Amygdala (tissue), 56 donors: ENCODE measurements at regions not wholly inside any gene's neighbourhood (a gene's known extent, or its start where the extent isn't known, plus 50 kb on each side); places are given as distances from the start of the nearest gene placed in this dataset.
A peak's percentile ranks its signal among the peaks of the same experiment; 100 is the strongest.

Experiments
- DNase-seq, 56 donors: peaks; one replicate each; lab custom pipeline; 2025; lab: John Stamatoyannopoulos, UW

DNA sequence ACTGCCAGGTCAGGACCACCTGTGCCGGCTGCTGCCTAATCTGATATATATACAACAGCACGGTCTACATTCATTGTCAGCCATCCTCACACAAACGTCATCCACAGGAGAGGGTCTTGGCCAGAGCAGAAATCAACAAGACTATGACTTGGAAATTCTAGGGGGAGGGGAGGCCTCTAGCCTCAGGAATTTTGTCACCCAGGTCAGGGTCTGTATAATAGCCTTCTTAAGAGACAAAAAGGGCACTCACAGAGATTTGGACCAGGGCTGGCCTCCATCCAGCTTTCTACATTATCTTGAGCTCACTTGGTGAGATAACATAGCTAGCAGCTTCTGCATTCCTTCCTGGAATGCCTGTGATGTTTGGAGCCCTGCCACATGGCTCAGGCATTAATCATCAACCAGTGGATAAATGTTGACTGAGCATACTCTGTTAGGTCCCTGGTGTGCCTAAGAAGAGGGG is 50.4 kb upstream of the CTIF start:
- no peak for DNase-seq

DNA sequence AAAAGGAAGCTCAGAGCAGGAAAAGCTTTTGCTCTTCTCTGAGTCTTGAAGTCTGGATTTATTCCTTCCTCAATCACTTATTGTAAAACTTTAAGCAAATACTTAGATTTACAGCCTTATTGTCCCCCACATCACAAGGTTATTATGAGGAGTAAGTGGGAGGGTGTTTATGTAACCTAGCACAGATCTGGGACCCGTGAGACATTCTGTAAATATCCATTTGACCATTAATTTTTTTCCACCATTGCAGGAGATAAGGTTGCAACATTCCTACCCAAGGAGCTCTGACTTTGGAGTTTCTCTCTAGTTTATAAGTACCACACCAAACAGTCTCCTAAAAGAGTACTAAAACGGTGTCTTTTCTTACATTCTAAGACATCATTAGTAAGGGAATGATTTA is 52.1 kb upstream of the CTIF start:
- DNase-seq, result no peak

DNA sequence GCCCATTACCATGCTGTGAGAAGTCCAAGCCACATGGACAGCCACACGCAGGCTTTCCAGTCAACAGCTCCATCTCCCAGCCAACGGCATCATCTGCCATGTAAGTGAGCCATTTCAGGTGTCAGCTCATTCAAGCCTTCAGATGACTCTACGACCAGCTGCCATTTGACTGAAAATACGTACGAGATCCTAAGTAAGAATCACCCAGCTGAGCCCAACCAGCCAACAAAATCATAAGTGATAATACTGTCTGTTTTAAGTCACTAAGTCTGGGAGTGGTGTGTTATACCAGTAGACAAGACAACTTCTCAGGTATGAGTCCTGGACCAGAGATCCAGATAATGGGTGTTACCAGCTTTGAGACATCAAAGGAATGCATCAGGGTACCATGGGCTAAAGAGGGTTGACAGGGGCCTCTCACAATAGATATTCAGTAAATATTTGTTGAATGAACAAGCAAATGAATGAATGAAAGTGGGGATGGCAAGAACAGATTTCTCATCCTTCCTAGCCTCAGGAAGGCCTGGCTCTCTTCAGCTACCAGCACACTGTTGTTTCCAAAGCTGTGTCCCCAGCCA is 52.9 kb upstream of the CTIF start:
- no peak for DNase-seq

DNA sequence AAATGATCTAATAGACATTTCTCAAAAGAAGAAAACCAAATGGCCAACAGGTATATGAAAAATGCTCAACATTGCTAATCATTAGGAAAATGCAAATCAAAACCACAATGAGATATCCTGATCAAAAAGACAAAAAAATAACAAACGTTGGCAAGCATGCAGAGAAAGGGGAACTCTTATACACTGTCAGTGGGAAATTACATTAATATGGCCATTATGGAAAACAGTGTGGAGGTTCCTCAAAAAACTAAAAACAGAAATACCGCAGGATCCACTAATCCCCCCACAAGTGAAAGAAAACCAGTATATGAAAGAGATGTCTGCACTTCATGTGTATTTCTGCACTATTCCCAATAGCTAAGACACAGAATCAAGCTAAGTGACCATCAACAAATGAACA is 57.7 kb upstream of the CTIF start:
- no peak for DNase-seq

DNA sequence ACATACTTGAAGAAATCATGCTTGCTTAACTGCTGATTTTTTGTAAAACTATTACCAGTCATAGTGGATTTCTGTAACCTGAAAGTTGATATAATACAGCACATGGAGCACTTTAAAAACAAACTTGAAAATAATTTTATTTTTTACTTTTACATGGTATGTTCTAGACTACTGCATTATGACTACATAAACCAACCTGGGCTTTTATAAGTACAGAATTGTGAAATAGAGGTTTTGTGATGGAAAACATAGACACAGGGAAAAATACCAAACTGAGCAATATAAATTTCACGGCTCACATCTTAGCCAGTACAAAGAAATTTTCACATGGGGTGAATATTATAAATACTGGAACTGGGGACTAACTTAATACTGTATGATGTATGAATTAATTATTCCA is 59.3 kb upstream of the CTIF start:
- DNase-seq, result no peak

DNA sequence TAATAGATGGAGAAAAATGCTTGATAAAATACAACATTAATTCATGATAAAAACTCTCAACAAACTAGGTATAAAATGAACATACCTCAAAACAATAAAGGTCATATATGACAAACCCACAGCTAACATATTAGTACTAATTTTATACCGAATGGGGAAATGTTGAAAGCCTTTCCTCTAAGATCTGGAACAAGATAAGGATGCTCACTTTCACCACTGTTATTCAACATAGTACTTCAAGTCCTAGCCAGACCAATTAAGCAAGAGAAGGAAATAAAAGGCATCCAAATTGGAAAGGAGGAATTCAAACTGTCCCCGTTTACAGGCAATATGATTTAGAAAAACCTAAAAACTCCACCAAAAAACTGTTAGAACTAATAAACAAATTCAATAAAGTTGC is 61.5 kb upstream of the CTIF start:
- no peak for DNase-seq

DNA sequence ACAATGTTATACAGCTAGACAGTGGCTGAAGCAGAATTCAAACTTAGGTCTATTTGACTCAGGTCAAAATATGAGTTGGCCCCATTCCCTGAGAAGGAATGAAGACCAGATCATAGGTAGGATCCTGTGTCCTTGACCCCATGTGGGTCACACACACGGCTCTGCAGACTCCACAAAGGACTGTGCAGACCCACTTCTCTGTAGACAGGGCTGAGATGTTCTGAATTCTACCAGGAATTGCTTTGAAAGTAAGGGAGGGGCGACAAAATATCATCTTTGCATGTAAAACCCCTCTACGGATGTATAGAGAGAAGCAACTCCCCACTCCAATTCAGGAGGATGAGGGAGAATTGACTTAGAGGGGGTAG is 62.3 kb upstream of the CTIF start:
- DNase-seq, result no peak

DNA sequence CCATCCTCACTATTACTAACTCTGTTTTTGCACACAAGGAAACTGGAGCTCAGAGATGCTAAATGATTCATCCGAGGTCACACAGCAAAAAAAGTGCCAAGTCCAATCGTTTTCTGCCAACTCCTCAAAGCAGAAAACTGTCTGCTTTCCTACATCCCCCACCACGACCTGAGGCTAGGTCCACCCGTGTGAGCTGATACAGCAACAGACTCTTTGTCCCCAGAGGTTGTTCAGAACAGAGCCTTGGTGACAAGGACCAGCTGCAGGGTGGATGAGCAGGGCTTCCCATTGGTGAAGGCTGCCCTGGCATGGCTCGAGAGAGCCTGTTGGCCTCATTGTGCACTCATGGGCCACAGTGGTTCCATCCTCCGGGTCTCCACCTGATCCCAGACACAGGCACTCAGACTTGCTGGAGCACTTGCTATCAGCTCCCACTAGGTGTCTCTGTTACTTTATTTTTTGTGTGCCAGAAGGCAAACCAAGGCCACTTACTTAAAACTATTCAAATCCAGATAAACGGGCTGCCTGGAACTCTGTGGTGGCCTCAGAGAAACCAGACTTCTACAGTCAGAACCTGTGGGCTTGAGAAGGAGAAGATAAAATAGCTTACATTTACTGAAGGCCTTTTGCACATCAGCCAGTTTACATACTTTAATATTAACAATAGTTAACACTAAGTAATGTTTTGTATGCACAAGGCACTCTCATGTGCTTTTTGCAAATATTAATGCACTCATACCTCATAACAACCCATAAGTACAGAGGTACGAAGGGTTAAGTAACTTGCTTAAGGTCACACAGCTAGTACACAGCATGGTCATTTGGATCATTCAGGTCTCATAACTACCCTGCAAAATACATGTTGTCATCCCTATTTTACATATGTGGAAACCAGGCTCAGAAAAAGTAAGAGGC is 62.9 kb upstream of the CTIF start:
- DNase-seq, result peak in 35 of 56 donors; percentile 9 to 79 (median 30)

DNA sequence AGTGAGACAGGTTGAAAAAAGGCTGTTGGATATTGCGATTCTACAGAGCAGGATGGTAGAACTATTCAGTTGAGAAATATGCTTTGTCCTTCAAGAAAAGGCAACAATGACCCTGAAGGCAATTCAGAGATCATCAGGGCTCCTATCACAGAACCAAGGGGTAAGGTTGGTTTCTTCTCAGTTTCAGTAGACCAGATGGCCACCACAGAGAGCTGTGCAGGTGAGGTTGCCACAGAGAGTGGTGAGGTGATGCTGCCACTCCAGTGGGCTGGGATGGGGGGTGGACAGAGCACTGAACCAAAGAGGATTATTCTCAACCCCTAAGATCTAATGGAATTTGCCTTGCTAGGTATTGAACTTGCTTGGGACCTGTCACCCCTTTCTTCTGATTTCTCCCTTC is 64.6 kb upstream of the ZBTB7C start:
- no peak for DNase-seq

DNA sequence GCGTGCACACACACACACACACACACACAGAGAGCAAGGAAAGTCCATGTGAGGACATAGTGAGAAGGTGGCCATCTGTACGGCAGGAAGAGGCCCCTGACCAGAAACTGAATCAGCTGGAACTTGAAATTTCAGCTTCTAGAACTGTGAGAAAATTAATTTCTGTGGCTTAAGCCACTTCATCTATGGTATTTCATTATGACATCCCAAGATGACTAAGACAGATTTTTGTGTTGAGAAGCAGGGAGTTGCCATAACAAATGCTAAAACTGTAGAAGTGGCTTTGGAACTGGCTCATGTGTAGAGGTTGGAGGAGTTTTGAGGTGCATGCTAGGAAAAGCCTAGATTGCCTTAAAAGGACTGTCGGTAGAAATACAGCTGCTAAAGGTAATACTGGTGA is 63.4 kb upstream of the ZBTB7C start:
- DNase-seq, result no peak

DNA sequence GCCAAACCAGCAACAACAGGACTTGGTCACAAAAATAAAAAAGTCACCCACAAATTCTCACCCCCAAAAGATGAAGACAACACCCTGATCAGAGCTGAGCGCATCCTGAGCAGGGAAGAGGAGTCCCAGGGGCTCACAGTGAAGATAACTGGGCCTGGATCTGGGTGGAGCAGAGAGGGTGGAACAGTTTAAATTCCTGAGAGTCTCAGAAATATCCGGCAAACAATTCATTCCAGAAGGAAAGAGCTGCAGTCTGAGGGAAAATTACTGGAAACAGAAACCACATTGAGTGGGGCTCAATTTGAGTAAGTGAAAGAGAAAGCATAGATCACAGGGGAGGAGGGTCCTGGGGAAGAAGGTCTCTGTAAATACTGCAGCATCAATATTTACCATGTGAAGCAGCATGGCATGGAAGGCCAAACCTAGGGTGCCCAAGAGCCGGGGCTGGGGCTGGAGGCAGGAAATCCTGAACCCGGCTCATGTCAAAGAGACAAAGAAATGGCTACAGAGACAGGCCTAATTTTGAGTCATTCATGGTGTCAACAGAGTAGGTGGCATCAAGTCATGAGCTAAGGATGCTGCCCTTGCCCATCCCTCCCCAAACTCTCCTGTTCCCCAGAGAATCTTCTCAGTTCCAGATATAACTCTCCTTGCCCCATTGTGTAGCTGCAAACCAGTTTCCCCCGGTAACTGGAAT is 61.4 kb upstream of the ZBTB7C start:
- DNase-seq, result no peak

DNA sequence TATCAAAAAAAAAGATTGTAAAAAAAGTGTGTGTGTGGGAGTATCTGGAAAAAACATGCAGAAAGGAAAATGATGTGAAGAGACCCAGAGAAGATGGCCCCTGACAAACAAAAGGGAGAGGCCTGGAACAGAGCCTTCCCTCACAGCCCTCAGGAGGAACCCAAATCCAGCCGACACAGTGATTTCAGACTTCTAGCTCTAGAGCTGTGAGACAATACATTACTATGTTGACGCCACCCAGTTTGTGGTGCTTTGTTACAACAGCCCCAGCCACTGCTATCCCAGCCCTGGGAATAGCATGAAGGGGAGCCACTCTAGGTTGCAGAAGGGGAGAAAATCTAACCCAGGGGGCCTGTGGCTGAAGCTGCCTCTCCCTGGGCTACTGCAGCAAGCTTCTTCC is 59.0 kb upstream of the ZBTB7C start:
- no peak for DNase-seq

DNA sequence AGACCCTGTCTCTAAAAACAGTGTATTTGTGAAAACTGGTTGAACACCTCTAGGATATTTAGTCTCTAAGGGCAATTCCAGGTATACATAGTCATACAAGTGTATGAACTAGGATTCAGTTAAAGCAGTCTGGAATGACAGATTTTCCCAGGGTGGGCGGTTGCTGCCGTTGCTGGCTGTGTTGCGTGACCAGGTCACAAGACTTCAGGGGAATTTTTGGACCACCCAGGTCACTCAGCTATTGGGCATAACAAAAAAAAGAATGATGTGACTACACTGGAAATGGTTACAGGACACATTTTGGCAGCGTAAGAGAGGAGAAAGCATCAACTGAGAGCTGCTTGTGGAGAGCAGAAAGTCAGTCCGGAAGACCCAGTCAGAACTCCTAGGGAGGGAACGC is 58.0 kb upstream of the ZBTB7C start:
- no peak for DNase-seq

DNA sequence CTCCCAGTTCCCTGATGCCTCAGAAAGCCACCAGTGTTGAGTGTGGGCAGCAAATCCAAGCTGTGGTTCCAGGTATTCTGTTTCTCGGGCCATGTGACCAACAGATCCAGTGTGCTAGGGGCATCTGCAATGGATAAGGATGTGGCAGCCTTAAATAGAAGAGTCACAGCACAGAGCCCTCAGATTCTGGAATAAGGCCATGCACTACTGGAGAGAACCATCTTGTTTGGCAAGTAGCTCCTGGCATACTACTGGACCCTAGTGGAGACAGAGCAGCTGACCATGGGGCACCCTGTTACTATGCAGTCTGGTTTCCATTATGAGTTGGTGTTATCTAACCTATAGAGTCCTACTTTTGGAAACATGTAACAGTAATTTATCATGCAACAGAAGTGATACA is 53.3 kb upstream of the ZBTB7C start:
- no peak for DNase-seq

DNA sequence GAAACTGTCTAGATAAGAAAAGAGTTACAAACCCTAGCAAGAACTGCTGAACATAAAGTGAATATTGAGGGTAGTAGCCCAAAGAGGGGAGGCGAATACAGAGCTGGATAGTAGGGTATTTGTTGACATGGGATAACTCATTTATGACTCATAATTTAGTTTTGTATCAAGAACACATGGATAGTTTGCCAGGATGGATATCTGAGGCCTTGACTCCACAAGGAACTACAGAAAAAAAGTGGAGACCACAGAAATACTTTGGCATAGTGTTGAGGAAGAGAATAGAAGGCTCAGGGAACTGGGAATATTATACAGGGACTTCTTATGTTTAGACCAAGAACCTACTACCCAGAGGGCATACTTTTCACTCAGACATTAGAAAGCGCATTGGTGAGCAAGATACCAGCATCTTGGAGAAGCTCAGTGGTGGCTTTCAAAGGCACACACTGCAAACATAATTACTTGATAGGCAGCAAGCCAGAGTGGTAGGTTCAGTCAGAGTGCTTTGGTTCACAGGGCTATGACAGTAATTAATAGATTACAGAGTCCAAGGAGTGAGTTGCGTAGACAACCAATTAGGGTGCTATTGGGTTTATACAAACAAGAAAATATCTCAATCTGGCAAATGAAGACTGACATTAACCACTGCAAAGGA is 51.9 kb upstream of the ZBTB7C start:
- DNase-seq, result no peak

DNA sequence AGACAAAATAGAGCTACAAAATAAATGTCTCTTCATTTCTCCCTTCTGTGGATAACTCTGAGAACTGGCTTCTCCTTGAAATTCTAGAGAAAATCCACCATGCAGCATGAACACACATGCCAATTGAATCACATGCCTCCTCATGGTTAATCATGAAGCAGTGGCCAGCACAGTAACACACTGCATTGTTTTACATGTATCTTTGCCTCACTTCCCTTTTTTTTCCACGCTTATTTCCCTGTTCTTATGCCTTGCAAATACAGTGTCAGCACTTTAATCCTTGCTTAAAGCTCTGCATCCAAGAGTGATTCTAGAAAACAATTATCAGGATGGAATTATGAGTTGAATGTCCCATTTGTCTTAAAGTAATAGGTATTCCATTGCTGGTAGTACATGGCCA is 50.3 kb upstream of the ZBTB7C start:
- DNase-seq, result no peak

DNA sequence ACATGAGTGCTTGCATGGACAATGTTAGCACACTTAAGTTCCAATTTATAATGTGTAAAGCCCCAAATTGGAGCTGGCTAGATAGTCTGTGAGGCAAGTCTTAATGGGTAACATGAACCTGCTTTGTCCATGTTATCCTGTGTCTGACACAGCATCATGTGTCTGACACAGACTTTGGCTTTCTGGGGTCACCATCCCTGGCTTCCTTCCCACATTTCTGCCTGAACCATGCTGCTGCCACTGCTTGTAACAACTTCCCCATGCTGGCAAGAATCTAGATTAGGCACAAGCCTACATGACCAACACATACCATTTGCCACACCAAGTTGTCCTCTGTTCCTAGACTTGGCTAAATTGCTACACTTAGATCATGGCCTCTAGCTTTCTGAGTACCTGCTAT is 49.8 kb upstream of the ZBTB7C start:
- no peak for DNase-seq
